GM19438 (cell line): ENCODE measurements at regions not wholly inside any gene's neighbourhood (a gene's known extent, or its start where the extent isn't known, plus 50 kb on each side); places are given as distances from the start of the nearest gene placed in this dataset.
"Not testable (repeated sequence)": the region's sequence is repeated elsewhere in the genome, so short reads cannot be mapped to it uniquely, and the experiment has no call there.

Experiments used
- ATAC-seq: cut with Tn5 transposase; IDR thresholded peaks from one replicate; pipeline ENCODE4 v1.9.1; 2021; ENCODE audit warnings: low read depth; ENCODE audit not compliant: unreplicated experiment

GRCh38 chr3:158882445-158882844 is 80.6 kb downstream of the MFSD1 start:
- no peak for ATAC-seq

GRCh38 chr3:158896729-158897128 is 94.9 kb downstream of the MFSD1 start:
- no peak for ATAC-seq

- ATAC-seq: no peak
Observed at GRCh38 chr3:158906749-158907148, 104.9 kb downstream of the MFSD1 start.

GRCh38 chr3:158908187-158908734 is 106.4 kb downstream of the MFSD1 start:
- ATAC-seq: no peak

- ATAC-seq: no peak
Observed at GRCh38 chr3:158909870-158910269, 108.0 kb downstream of the MFSD1 start.

- no peak for ATAC-seq
Observed at GRCh38 chr3:158911586-158911985, 109.7 kb downstream of the MFSD1 start.

- ATAC-seq: no peak
Observed at GRCh38 chr3:158912188-158912587, 110.3 kb downstream of the MFSD1 start.

- ATAC-seq: no peak
Observed at GRCh38 chr3:158912621-158913020, 110.8 kb downstream of the MFSD1 start.

- ATAC-seq: no peak
Observed at GRCh38 chr3:158916111-158916510, 114.3 kb downstream of the MFSD1 start.

GRCh38 chr3:158918008-158918407 is 116.2 kb downstream of the MFSD1 start:
- peak; percentile 77 for ATAC-seq

- no peak for ATAC-seq
Observed at GRCh38 chr3:158918451-158918850, 116.6 kb downstream of the MFSD1 start.

GRCh38 chr3:158920371-158920770 is 118.5 kb downstream of the MFSD1 start:
- ATAC-seq: no peak

- ATAC-seq: no peak
Observed at GRCh38 chr3:158925021-158925420, 123.2 kb downstream of the MFSD1 start.

GRCh38 chr3:158925828-158926494 is 124.1 kb downstream of the MFSD1 start:
- ATAC-seq: no peak

- no peak for ATAC-seq
Observed at GRCh38 chr3:158935846-158936245, 134.0 kb downstream of the MFSD1 start.

GRCh38 chr3:158936530-158937113 is 134.8 kb downstream of the MFSD1 start:
- no peak for ATAC-seq

- ATAC-seq: no peak
Observed at GRCh38 chr3:158950178-158950901, 148.5 kb downstream of the MFSD1 start.

GRCh38 chr3:158953131-158953530 is 151.3 kb downstream of the MFSD1 start:
- no peak for ATAC-seq

GRCh38 chr3:158954420-158954819 is 152.6 kb downstream of the MFSD1 start:
- no peak for ATAC-seq

GRCh38 chr3:158957777-158958176 is 155.9 kb downstream of the MFSD1 start:
- ATAC-seq: not testable (repeated sequence)

- ATAC-seq: no peak
Observed at GRCh38 chr3:158958873-158959272, 157.0 kb downstream of the MFSD1 start.

- no peak for ATAC-seq
Observed at GRCh38 chr3:158961471-158961870, 159.6 kb downstream of the MFSD1 start.
